ACC112 (cell line): ENCODE measurements at regions not wholly inside any gene's neighbourhood (a gene's known extent, or its start where the extent isn't known, plus 50 kb on each side); places are given as distances from the start of the nearest gene placed in this dataset.

Experiments used
- H2AFZ ChIP-seq: fragments of 200-600 bp; sonication (generic); one replicate; pipeline ENCODE4 v1.6.0; 2017; ENCODE audit warnings: antibody characterized with exemption, low read length; ENCODE audit not compliant: unreplicated experiment
- H3K27ac ChIP-seq: fragments of 200-600 bp; sonication (generic); 2 replicates; pipeline ENCODE4 v1.5.1; 2014; ENCODE audit warnings: low read depth, mild to moderate bottlenecking, antibody characterized with exemption, low read length, moderate library complexity
- H3K27me3 ChIP-seq: fragments of 200-600 bp; sonication (generic); 2 replicates; pipeline ENCODE4 v1.6.1; 2014; ENCODE audit warnings: mild to moderate bottlenecking, antibody characterized with exemption, low read length, moderate library complexity, mixed read lengths; ENCODE audit not compliant: insufficient read depth
- H3K36me3 ChIP-seq: fragments of 200-600 bp; sonication (generic); 2 replicates; pipeline ENCODE4 v1.6.1; 2016; ENCODE audit warnings: mild to moderate bottlenecking, antibody characterized with exemption, low read length, moderate library complexity, mixed read lengths; ENCODE audit not compliant: insufficient read depth
- H3K4me1 ChIP-seq: fragments of 200-600 bp; sonication (generic); one replicate; pipeline ENCODE4 v1.6.1; 2016; ENCODE audit warnings: low read length, mixed read lengths; ENCODE audit not compliant: insufficient read depth, unreplicated experiment, control insufficient read depth
- H3K4me3 ChIP-seq: fragments of 200-600 bp; sonication (generic); 2 replicates; pipeline ENCODE4 v1.5.1; 2014; ENCODE audit warnings: mild to moderate bottlenecking, low read depth, low read length
- H3K79me2 ChIP-seq: fragments of 200-600 bp; sonication (generic); one replicate; pipeline ENCODE4 v1.6.0; 2016; ENCODE audit warnings: low read length; ENCODE audit not compliant: control insufficient read depth, unreplicated experiment, insufficient read depth

GRCh38 chr7:25864511-25864910 lies 287.5 kb upstream of the NFE2L3 start:
- Histone ChIP-seq H3K79me2 (no peaks in the 10 kb centered on the region), H3K4me1 (no peaks in the 10 kb centered on the region), H3K27ac (no peak overlapping the region), H3K36me3 (no peaks in the 10 kb centered on the region), H2AFZ (no peak overlapping the region), H3K27me3 (peaks cover 63% of the 10 kb centered on the region), H3K4me3 (no peak overlapping the region)

- Histone ChIP-seq H3K36me3 (no peaks in the 10 kb centered on the region), H3K27me3 (peaks cover 69% of the 10 kb centered on the region), H3K27ac (no peak overlapping the region), H3K79me2 (no peaks in the 10 kb centered on the region), H2AFZ (no peak overlapping the region), H3K4me3 (no peak overlapping the region), H3K4me1 (no peaks in the 10 kb centered on the region)
These were observed 286.9 kb upstream of the NFE2L3 start for GRCh38 chr7:25864943-25865751.

GRCh38 chr7:25868509-25868908 lies 283.5 kb upstream of the NFE2L3 start:
- Histone ChIP-seq H3K4me3 (no peak overlapping the region), H3K36me3 (no peaks in the 10 kb centered on the region), H3K4me1 (no peaks in the 10 kb centered on the region), H3K27ac (no peak overlapping the region), H3K27me3 (peaks cover 96% of the 10 kb centered on the region), H2AFZ (no peak overlapping the region), H3K79me2 (no peaks in the 10 kb centered on the region)

GRCh38 chr7:25870574-25870973 lies 281.4 kb upstream of the NFE2L3 start:
- H3K4me3 ChIP-seq, result no peak overlapping the region
- no peak overlapping the region for H2AFZ ChIP-seq
- no peaks in the 10 kb centered on the region for H3K36me3 ChIP-seq
- H3K27me3 ChIP-seq, result peaks cover 95% of the 10 kb centered on the region
- no peaks in the 10 kb centered on the region for H3K4me1 ChIP-seq
- H3K79me2 ChIP-seq, result no peaks in the 10 kb centered on the region
- no peak overlapping the region for H3K27ac ChIP-seq

- Histone ChIP-seq H3K27me3 (peaks cover 97% of the 10 kb centered on the region), H3K36me3 (no peaks in the 10 kb centered on the region), H3K79me2 (no peaks in the 10 kb centered on the region), H3K4me3 (no peak overlapping the region), H2AFZ (no peak overlapping the region), H3K4me1 (no peaks in the 10 kb centered on the region), H3K27ac (no peak overlapping the region)
These were observed 275.9 kb upstream of the NFE2L3 start for GRCh38 chr7:25876092-25876491.

- Histone ChIP-seq H3K27ac (no peak overlapping the region), H3K36me3 (no peaks in the 10 kb centered on the region), H3K4me3 (no peak overlapping the region), H2AFZ (no peak overlapping the region), H3K27me3 (peaks cover 97% of the 10 kb centered on the region), H3K4me1 (no peaks in the 10 kb centered on the region), H3K79me2 (no peaks in the 10 kb centered on the region)
These were observed 273.9 kb upstream of the NFE2L3 start for GRCh38 chr7:25877802-25878789.

- H3K27ac ChIP-seq, result no peak overlapping the region
- H3K4me3 ChIP-seq, result no peak overlapping the region
- H2AFZ ChIP-seq, result no peak overlapping the region
- peaks cover 94% of the 10 kb centered on the region for H3K27me3 ChIP-seq
- H3K79me2 ChIP-seq, result no peaks in the 10 kb centered on the region
- no peaks in the 10 kb centered on the region for H3K36me3 ChIP-seq
- H3K4me1 ChIP-seq, result no peaks in the 10 kb centered on the region
These were observed 272.2 kb upstream of the NFE2L3 start for GRCh38 chr7:25879799-25880198.

- Histone ChIP-seq H3K27me3 (peaks cover 90% of the 10 kb centered on the region), H3K27ac (no peak overlapping the region), H2AFZ (no peak overlapping the region), H3K4me1 (no peaks in the 10 kb centered on the region), H3K79me2 (no peaks in the 10 kb centered on the region), H3K4me3 (no peak overlapping the region), H3K36me3 (no peaks in the 10 kb centered on the region)
These were observed 270.5 kb upstream of the NFE2L3 start for GRCh38 chr7:25881317-25882037.

- no peak overlapping the region for H3K4me3 ChIP-seq
- H3K79me2 ChIP-seq, result no peaks in the 10 kb centered on the region
- H3K27ac ChIP-seq, result no peak overlapping the region
- H3K27me3 ChIP-seq, result peaks cover 86% of the 10 kb centered on the region
- H3K36me3 ChIP-seq, result no peaks in the 10 kb centered on the region
- no peak overlapping the region for H2AFZ ChIP-seq
- no peaks in the 10 kb centered on the region for H3K4me1 ChIP-seq
These were observed 269.7 kb upstream of the NFE2L3 start for GRCh38 chr7:25882151-25882773.

GRCh38 chr7:25884265-25884828 lies 267.7 kb upstream of the NFE2L3 start:
- Histone ChIP-seq H3K27ac (no peak overlapping the region), H3K27me3 (peaks cover 79% of the 10 kb centered on the region), H3K79me2 (no peaks in the 10 kb centered on the region), H3K36me3 (no peaks in the 10 kb centered on the region), H2AFZ (no peak overlapping the region), H3K4me1 (no peaks in the 10 kb centered on the region), H3K4me3 (no peak overlapping the region)
